ENCODE measurements at regions not wholly inside any gene's neighbourhood (a gene's known extent, or its start where the extent isn't known, plus 50 kb on each side); places are given as distances from the start of the nearest gene placed in this dataset.

DNA sequence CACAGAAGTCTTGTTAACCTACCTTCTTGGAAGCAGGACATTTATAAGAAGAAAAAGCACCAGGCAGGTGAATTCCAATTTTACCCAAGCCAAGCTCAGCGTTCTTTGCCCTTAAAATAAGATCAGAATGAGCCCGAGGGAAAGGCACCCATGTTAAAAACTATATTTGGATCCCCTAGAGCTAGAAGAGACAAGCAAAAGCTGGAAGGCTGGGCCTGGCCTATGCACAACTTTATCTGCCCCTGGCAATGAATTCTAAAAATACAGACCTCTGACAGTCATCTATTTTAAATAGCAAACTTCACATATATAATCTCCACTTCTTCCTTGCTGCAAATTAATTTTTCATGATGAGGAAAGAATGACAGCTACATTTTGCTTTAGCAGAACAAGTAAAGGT lies 180.9 kb downstream of the FGFR2 start:
- Histone ChIP-seq H3K36me3 (no peaks in the 10 kb centered on the region), H3K4me3 (no peak overlapping the region), H3K27ac (no peak overlapping the region), H3K4me1 (no peaks in the 10 kb centered on the region), H3K9me3 (no peaks in the 10 kb centered on the region), H3K27me3 (no peaks in the 10 kb centered on the region)
- no peak for TF ChIP-seq EP300 (IDR thresholded peaks at IDR 0.05)
- no peak for TF ChIP-seq POLR2AphosphoS5 (IDR thresholded peaks at IDR 0.05)
- TF ChIP-seq POLR2A (IDR thresholded peaks at IDR 0.05) = no peak
- TF ChIP-seq, protein P1, sequence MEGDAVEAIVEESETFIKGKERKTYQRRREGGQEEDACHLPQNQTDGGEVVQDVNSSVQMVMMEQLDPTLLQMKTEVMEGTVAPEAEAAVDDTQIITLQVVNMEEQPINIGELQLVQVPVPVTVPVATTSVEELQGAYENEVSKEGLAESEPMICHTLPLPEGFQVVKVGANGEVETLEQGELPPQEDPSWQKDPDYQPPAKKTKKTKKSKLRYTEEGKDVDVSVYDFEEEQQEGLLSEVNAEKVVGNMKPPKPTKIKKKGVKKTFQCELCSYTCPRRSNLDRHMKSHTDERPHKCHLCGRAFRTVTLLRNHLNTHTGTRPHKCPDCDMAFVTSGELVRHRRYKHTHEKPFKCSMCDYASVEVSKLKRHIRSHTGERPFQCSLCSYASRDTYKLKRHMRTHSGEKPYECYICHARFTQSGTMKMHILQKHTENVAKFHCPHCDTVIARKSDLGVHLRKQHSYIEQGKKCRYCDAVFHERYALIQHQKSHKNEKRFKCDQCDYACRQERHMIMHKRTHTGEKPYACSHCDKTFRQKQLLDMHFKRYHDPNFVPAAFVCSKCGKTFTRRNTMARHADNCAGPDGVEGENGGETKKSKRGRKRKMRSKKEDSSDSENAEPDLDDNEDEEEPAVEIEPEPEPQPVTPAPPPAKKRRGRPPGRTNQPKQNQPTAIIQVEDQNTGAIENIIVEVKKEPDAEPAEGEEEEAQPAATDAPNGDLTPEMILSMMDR (IDR thresholded peaks at IDR 0.05) = no peak
- DNase-seq = no peak
- intact Hi-C loops (cut with DNase I; ENCODE audit: low total_unique reads) = no loop called here
- WGBS, 5 donors = 84 to 92% (median 90%) methylated on average over 2 of the region's 2 CpGs

DNA sequence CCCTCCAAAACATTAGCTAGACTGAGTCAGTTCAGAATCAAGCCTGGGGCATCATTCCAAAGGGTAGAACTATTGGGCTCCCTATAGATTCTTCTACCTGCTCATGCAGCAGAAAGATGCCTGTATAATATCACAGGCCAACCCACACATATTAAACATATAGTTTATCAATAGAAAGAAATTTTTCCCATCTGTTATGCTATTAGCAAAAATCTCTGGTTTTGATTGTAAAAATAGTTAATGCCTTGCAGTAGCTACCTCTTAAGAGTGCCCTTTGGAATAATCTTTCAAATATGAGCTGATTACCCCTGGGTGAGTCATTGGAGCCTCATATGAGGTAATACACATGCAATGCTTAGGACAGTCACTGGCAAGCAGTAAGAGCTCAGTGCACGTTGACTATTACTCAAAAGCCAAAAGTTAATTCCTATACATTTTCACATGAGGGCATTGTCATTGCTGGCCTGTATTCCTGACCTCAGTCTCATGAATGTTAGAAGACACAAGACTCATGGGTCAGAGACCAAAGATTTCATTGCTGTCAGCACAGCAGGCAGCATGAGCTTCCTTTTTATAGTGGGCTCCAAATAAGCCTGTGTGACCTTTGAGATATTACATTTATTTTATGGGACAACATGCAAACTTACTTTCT lies 180.0 kb downstream of the FGFR2 start:
- no peaks in the 10 kb centered on the region for H3K4me1 ChIP-seq
- WGBS, 5 donors = 38 to 91% (median 62%) methylated on average over 1 of the region's 1 CpG
- DNase-seq = no peak
- intact Hi-C loops (cut with DNase I; ENCODE audit: low total_unique reads) = no loop called here
- TF ChIP-seq, protein P1 (IDR thresholded peaks at IDR 0.05) = no peak
- no peaks in the 10 kb centered on the region for H3K36me3 ChIP-seq
- H3K9me3 ChIP-seq = no peaks in the 10 kb centered on the region
- H3K4me3 ChIP-seq = no peak overlapping the region
- H3K27me3 ChIP-seq = no peaks in the 10 kb centered on the region
- H3K27ac ChIP-seq = no peak overlapping the region

DNA sequence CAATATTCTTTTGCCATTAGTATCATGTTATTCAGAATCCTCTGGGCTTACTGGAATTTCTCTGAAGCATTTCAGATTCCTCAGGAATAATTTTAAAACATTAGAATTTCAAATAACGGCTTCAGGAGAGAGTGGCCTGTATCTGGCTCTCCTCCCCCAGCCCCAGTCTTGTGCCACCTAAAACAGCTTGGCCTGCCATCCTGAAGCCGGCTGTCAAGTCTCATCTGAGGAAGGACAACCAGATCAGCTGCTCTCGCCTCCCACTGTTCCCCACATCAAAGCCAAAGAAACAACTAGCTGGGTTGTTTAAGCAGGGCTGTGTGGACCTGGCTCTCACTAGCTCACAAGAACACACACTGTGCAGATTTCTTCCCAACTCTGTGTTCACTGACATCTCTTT lies 178.2 kb downstream of the FGFR2 start:
- H3K4me3 ChIP-seq = no peak overlapping the region
- intact Hi-C loops (cut with DNase I; ENCODE audit: low total_unique reads) = no loop called here
- H3K36me3 ChIP-seq = no peaks in the 10 kb centered on the region
- TF ChIP-seq POLR2A (IDR thresholded peaks at IDR 0.05) (no peak), POLR2AphosphoS5 (IDR thresholded peaks at IDR 0.05) (no peak), EP300 (IDR thresholded peaks at IDR 0.05) (no peak)
- TF ChIP-seq, protein P1 (IDR thresholded peaks at IDR 0.05) = no peak
- no peaks in the 10 kb centered on the region for H3K27me3 ChIP-seq
- H3K9me3 ChIP-seq = no peaks in the 10 kb centered on the region
- no peaks in the 10 kb centered on the region for H3K4me1 ChIP-seq
- no peak overlapping the region for H3K27ac ChIP-seq
- 90 to 94% (median 93%) methylated on average over 3 of the region's 3 CpGs for WGBS, 5 donors
- no peak for DNase-seq

DNA sequence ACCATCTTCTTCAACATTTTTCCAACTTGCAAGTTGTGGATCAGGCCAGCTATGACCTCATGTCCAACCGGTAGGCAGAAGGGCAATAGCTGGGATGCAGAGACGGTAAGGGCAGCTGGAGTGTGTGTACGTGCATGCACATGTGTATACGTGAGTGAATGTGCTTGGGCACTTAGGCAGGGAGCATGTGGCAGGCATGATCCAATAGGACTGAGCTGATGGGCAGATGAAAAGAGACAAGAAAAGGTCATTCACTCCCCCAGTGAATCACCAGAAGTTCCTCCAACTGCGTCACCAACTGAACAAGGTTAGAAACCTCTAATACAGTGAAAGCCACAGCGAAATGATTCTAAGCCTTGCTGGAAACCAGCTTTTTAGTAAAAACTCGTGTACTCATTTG lies 176.1 kb downstream of the FGFR2 start:
- Histone ChIP-seq H3K27ac (no peak overlapping the region), H3K4me3 (no peak overlapping the region), H3K36me3 (no peaks in the 10 kb centered on the region), H3K27me3 (no peaks in the 10 kb centered on the region), H3K9me3 (no peaks in the 10 kb centered on the region), H3K4me1 (no peaks in the 10 kb centered on the region)
- DNase-seq = no peak
- no peak for TF ChIP-seq EP300 (IDR thresholded peaks at IDR 0.05)
- no peak for TF ChIP-seq POLR2AphosphoS5 (IDR thresholded peaks at IDR 0.05)
- TF ChIP-seq POLR2A (IDR thresholded peaks at IDR 0.05) = no peak
- TF ChIP-seq, protein P1 (IDR thresholded peaks at IDR 0.05) = no peak
- WGBS, 5 donors = 89 to 93% (median 92%) methylated on average over 7 of the region's 7 CpGs
- intact Hi-C loops (cut with DNase I; ENCODE audit: low total_unique reads) = no loop called here

Measured in stomach (tissue), 8 donors.